ENCODE measurements at regions not wholly inside any gene's neighbourhood (a gene's known extent, or its start where the extent isn't known, plus 50 kb on each side); places are given as distances from the start of the nearest gene placed in this dataset.

- no peaks in the 10 kb centered on the region for H3K27me3 ChIP-seq
- H3K27ac ChIP-seq, result no peak overlapping the region
- TF ChIP-seq CTCF (IDR thresholded peaks at IDR 0.05; ENCODE audit: low read depth, low read length), result no peak
- no peak overlapping the region for H3K4me3 ChIP-seq
- H3K4me1 ChIP-seq (ENCODE audit: low read depth), result no peaks in the 10 kb centered on the region
- H3K36me3 ChIP-seq, result no peaks in the 10 kb centered on the region
- H3K9me3 ChIP-seq (ENCODE audit: low read depth), result no peaks in the 10 kb centered on the region
- DNase-seq (ENCODE audit: low read depth in 1 of 2, low spot score in 1 of 2), result no peak
These were observed 319.3 kb upstream of the MMADHC start for GRCh38 chr2:149906886-149907285.

- H3K36me3 ChIP-seq, result no peaks in the 10 kb centered on the region
These were observed 317.0 kb upstream of the MMADHC start for GRCh38 chr2:149904352-149905175.

GRCh38 chr2:149903626-149904025 lies 316.1 kb upstream of the MMADHC start:
- Histone ChIP-seq H3K27ac (no peak overlapping the region), H3K36me3 (no peaks in the 10 kb centered on the region), H3K4me3 (no peak overlapping the region), H3K4me1 (ENCODE audit: low read depth) (no peaks in the 10 kb centered on the region), H3K27me3 (no peaks in the 10 kb centered on the region), H3K9me3 (ENCODE audit: low read depth) (no peaks in the 10 kb centered on the region)
- peak in 1 of 2 donors; percentile 47 for DNase-seq (ENCODE audit: low read depth in 1 of 2, low spot score in 1 of 2)
- no peak for TF ChIP-seq CTCF (IDR thresholded peaks at IDR 0.05; ENCODE audit: low read depth, low read length)

More at GRCh38 chr2:149904352-149905175, 317.0 kb upstream of the MMADHC start:
- no peak overlapping the region for H3K27ac ChIP-seq
- DNase-seq (ENCODE audit: low read depth in 1 of 2, low spot score in 1 of 2), result peak in 1 of 2 donors; percentile 19
- H3K27me3 ChIP-seq, result no peaks in the 10 kb centered on the region
- H3K4me3 ChIP-seq, result no peak overlapping the region
- no peak for TF ChIP-seq CTCF (IDR thresholded peaks at IDR 0.05; ENCODE audit: low read depth, low read length)
- no peaks in the 10 kb centered on the region for H3K9me3 ChIP-seq (ENCODE audit: low read depth)
- no peaks in the 10 kb centered on the region for H3K4me1 ChIP-seq (ENCODE audit: low read depth)

- H3K4me1 ChIP-seq (ENCODE audit: low read depth), result no peaks in the 10 kb centered on the region
- no peaks in the 10 kb centered on the region for H3K9me3 ChIP-seq (ENCODE audit: low read depth)
- peak in 1 of 2 donors; percentile 58 for DNase-seq (ENCODE audit: low read depth in 1 of 2, low spot score in 1 of 2)
- H3K27ac ChIP-seq, result no peak overlapping the region
- H3K36me3 ChIP-seq, result no peaks in the 10 kb centered on the region
- H3K4me3 ChIP-seq, result no peak overlapping the region
- no peaks in the 10 kb centered on the region for H3K27me3 ChIP-seq
- TF ChIP-seq CTCF (IDR thresholded peaks at IDR 0.05; ENCODE audit: low read depth, low read length), result no peak
These were observed 314.5 kb upstream of the MMADHC start for GRCh38 chr2:149902081-149902480.

GRCh38 chr2:149901231-149901859 lies 313.8 kb upstream of the MMADHC start:
- H3K27ac ChIP-seq, result no peak overlapping the region
- no peak overlapping the region for H3K4me3 ChIP-seq
- TF ChIP-seq CTCF (IDR thresholded peaks at IDR 0.05; ENCODE audit: low read depth, low read length), result no peak
- H3K9me3 ChIP-seq (ENCODE audit: low read depth), result no peaks in the 10 kb centered on the region
- H3K27me3 ChIP-seq, result no peaks in the 10 kb centered on the region
- H3K36me3 ChIP-seq, result no peaks in the 10 kb centered on the region
- no peaks in the 10 kb centered on the region for H3K4me1 ChIP-seq (ENCODE audit: low read depth)
- no peak for DNase-seq (ENCODE audit: low read depth in 1 of 2, low spot score in 1 of 2)
